HG03060 (cell line): ENCODE measurements at regions not wholly inside any gene's neighbourhood (a gene's known extent, or its start where the extent isn't known, plus 50 kb on each side); places are given as distances from the start of the nearest gene placed in this dataset.

ENCODE experiments used
- ATAC-seq: cut with Tn5 transposase; IDR thresholded peaks from one replicate; pipeline ENCODE4 v1.9.1; 2021; ENCODE audit warnings: low read depth, moderate number of reproducible peaks; ENCODE audit not compliant: unreplicated experiment

GRCh38 chr20:10946124-10946880 lies 272.5 kb upstream of the JAG1 start:
- no peak for ATAC-seq

GRCh38 chr20:10947726-10948125 lies 273.9 kb upstream of the JAG1 start:
- ATAC-seq, result no peak

- no peak for ATAC-seq
Measured at GRCh38 chr20:10949930-10950783, 276.4 kb upstream of the JAG1 start.

- no peak for ATAC-seq
Measured at GRCh38 chr20:10951216-10951615, 277.4 kb upstream of the JAG1 start.

GRCh38 chr20:10951904-10952303 lies 278.1 kb upstream of the JAG1 start:
- no peak for ATAC-seq

GRCh38 chr20:10953437-10953836 lies 279.6 kb upstream of the JAG1 start:
- no peak for ATAC-seq

GRCh38 chr20:10954137-10954840 lies 280.5 kb upstream of the JAG1 start:
- no peak for ATAC-seq

- ATAC-seq, result no peak
Measured at GRCh38 chr20:10954908-10955580, 281.2 kb upstream of the JAG1 start.

GRCh38 chr20:10958279-10958678 lies 284.5 kb upstream of the JAG1 start:
- ATAC-seq, result no peak

GRCh38 chr20:10960416-10960815 lies 286.6 kb upstream of the JAG1 start:
- no peak for ATAC-seq

GRCh38 chr20:10961651-10962288 lies 288.0 kb upstream of the JAG1 start:
- ATAC-seq, result no peak

- no peak for ATAC-seq
Measured at GRCh38 chr20:10962937-10963336, 289.1 kb upstream of the JAG1 start.

- no peak for ATAC-seq
Measured at GRCh38 chr20:10963717-10964266, 290.0 kb upstream of the JAG1 start.

GRCh38 chr20:10965936-10966470 lies 292.2 kb upstream of the JAG1 start:
- no peak for ATAC-seq

GRCh38 chr20:10970109-10970508 lies 296.3 kb upstream of the JAG1 start:
- no peak for ATAC-seq

- no peak for ATAC-seq
Measured at GRCh38 chr20:10971096-10971495, 297.3 kb upstream of the JAG1 start.

- ATAC-seq, result no peak
Measured at GRCh38 chr20:10972219-10972860, 298.5 kb upstream of the JAG1 start.

GRCh38 chr20:10976051-10976450 lies 302.3 kb upstream of the JAG1 start:
- no peak for ATAC-seq

GRCh38 chr20:10978019-10978702 lies 304.4 kb upstream of the JAG1 start:
- no peak for ATAC-seq
